Retinal pigment epithelial cell (primary cell): ENCODE measurements at regions not wholly inside any gene's neighbourhood (a gene's known extent, or its start where the extent isn't known, plus 50 kb on each side); places are given as distances from the start of the nearest gene placed in this dataset.

Experiments used
- DNase-seq: peaks from one replicate; pipeline ENCODE4 v3.0.0-alpha.2; 2010; ENCODE audit warnings: low read depth
- H3K4me3 ChIP-seq: 2 replicates; pipeline ENCODE4 v1.5.1; 2011; ENCODE audit warnings: mild to moderate bottlenecking, low read length, control low read depth, moderate library complexity
- TF ChIP-seq, protein P1 (sequence below): conservative IDR thresholded peaks from 2 replicates; pipeline ENCODE4 v1.5.1; 2011; ENCODE audit warnings: low read depth, low read length, control low read depth, inconsistent platforms

DNA sequence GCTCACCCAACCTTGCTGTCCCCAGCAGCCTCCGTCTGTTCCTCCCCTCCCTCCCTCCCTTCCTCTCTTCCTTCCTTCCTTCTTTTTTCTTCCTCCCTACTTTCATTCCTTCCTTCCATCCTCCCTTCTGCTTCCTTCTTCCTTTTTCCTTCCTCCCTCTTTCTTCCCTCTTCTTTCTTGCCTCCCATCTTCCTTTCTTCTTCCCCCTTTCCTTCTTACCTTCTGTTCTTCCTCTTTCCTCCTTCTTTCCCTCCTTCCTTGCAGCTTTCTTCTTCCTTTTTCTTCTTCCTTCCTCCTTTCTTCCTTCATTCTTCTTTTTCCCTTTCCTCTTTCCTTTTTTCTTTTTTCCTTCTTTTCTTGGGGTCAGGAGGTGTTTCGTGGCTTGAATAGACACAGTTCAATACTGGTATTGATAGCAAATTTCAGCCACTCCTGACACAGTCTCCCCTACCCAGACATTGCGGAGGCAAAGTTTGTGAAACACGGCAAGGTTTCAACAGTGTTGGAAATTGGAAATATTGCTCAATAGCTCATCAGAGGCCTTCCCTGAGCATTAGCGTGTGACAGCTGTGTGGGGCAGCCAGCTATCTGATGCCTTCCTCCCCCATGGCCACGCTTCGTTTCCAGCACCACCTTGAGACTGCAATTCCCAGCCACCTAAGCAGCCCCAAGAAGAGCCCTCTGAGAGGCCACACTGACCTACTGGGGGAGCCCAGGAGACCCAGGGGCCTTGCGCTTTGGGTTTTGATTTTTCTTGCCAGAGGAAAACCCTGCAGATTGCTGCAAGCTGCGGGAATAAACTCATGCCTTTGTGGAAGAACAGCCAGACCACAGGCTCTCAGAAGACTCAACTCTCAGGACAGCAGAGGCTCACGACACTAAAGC lies 82.2 kb downstream of the KLF15 start:
- DNase-seq = no peak
- no peak overlapping the region for H3K4me3 ChIP-seq
- TF ChIP-seq, protein P1, sequence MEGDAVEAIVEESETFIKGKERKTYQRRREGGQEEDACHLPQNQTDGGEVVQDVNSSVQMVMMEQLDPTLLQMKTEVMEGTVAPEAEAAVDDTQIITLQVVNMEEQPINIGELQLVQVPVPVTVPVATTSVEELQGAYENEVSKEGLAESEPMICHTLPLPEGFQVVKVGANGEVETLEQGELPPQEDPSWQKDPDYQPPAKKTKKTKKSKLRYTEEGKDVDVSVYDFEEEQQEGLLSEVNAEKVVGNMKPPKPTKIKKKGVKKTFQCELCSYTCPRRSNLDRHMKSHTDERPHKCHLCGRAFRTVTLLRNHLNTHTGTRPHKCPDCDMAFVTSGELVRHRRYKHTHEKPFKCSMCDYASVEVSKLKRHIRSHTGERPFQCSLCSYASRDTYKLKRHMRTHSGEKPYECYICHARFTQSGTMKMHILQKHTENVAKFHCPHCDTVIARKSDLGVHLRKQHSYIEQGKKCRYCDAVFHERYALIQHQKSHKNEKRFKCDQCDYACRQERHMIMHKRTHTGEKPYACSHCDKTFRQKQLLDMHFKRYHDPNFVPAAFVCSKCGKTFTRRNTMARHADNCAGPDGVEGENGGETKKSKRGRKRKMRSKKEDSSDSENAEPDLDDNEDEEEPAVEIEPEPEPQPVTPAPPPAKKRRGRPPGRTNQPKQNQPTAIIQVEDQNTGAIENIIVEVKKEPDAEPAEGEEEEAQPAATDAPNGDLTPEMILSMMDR = no peak

DNA sequence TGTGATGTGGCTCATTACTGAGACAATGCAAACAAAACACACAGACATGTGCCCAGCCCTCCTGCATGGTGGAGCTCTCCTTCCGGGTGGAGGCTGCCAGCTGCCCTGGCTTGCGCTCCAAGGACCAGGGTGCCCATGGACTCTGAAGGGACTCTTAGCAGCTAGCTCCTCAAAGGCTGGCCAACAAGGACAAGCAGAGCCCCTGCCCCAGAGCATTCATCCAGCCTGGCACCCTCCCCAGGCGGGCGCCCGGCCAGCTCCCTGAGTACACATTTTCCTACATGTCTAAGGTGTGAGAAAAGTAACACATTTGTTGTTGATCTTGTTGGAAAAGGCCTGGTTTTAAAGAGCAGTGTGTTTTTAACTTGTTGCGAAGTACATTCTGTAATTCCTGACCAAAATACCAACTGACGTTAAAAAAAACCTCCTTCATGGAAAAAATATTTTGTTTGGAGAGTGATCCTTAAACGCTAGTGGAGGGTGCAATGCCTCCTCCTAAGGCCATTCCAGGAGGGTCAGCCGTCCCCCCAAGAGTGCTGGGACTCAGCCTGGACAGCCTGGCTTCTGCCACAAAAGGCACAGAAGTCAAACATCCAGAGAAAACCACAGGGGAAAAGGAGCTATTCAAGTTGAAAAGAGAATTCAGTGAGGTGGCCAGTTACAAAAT lies 86.9 kb downstream of the KLF15 start:
- TF ChIP-seq, protein P1 = no peak
- DNase-seq = peak; percentile 59

DNA sequence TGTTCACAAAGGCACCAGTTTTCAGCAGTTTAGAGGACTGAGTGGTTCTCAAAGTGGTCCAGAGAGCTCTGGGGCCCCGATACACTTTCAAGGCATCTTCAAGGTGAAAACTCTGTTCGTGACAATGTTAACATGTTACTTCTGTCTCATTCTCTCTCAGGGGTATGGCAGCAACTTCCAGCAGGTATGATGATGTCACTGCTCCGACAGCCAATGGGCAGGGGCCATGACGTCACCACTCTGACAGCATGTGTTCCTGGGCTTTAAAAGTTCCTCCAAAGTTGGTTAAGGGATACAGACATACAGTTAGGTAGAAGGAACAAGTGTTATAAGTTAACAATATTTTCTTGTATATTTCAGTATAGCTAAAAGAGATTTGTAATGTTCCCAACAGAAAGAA lies 87.9 kb downstream of the KLF15 start:
- no peak overlapping the region for H3K4me3 ChIP-seq
- no peak for DNase-seq
- TF ChIP-seq, protein P1 = no peak

More for the DNA sequence above, 86.9 kb downstream of the KLF15 start:
- H3K4me3 ChIP-seq = no peak overlapping the region

DNA sequence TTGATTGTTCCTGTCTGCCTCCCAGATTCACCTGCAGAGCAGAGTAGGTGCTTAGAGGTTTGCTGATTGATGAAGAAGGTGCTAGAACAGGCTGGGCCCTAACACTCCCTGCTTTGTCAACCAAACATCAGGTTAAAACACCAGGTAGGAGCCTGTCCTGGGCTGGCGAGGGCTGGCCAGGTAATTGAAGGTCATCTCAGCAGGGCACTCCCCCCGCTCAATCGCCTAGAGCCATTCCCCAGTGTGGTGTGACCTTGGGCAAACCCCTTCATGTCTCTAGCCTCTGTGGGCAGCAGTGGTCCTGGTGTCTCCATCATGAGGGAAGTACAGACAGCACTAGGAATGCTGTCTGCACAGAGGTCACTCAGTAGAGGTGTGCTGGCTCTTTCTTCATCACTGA lies 88.3 kb downstream of the KLF15 start:
- no peak overlapping the region for H3K4me3 ChIP-seq
- DNase-seq = no peak
- TF ChIP-seq, protein P1 = no peak

DNA sequence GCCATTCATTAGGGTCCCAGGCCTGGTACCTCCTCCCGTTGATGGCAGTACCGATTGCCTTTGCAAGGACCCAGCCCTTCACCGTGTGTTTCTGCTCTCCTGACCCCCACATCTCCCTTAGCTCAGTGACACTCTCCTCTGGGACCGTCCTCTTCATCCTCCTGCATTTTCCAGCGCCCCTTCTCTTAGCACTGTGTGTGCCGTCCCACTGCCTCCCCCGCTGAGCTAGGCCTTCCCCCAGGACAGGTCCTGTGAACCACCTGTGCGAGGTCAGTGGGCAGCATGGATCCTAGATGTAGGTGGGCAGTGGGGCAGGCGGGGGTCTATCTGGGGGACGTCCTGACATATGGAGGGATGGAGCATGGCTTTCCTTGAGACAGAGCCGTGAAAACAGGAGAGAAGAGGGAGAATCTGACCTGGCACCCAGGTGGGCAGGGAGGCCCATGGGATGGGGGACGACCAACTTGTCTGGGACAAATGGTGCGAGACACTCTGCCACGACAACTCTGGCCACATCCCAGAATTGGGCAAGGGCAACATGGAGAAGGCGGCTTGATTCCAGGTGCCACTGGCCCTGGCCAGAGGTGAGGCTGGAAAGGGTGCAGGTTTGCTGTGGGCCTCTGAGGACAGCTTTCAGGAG lies 87.7 kb upstream of the ALDH1L1 start:
- TF ChIP-seq, protein P1 = no peak
- no peak for DNase-seq
- H3K4me3 ChIP-seq = peak overlapping the region; percentile 28

DNA sequence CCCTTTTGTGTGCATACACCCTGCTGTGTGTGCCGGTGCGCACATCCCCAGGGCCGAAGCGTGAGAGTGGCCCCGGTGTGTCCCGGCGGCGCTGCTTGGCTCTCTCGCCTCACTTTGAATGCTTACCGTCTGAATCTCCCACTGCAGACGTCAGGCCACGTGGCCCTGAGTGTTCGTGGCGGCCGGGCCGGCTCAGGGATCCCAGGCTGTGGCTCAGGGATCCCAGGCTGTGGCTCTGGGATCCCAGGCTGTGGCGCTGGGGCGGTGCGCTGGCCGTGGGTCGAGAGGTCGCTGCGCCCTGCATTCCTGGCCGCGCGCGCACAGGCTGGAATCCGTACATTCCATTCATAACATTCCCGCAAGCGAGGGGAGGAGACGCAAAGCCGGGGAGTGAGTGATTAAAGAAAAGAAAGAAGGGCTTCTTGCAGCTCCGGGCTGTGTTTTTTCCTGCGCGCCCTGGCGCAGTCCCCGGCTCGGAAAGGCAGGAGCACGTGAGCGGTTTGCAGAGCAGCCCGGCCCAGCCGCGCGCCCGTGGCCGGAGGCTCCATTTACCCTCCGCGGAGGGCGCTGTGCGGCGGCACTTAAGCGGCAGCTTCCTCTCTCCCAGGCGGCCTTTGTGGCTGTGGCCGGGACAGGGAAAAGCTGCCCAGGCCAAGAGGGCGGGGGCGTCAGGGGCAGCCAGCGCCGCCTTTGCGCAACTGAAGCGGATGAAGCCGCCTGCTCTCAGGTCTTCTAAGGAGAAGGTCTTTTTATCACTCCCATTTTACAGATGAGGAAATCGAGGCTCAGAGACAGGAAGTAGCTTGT lies 87.0 kb upstream of the ALDH1L1 start:
- peak overlapping the region; percentile 28 for H3K4me3 ChIP-seq
- DNase-seq = peak; percentile 95

More for the DNA sequence above, 87.0 kb upstream of the ALDH1L1 start:
- TF ChIP-seq, protein P1 = peak; percentile 20
